HEK293 (cell line): ENCODE measurements at regions not wholly inside any gene's neighbourhood (a gene's known extent, or its start where the extent isn't known, plus 50 kb on each side); places are given as distances from the start of the nearest gene placed in this dataset.

Experiments
- CTCF ChIA-PET: fragments of 350-600 bp; formaldehyde crosslinking; extraction: SDS; loops from one replicate; lab custom pipeline; 2021; ENCODE audit warnings: antibody characterized with exemption; lab: Yijun Ruan, JAX
- POLR2A ChIA-PET: fragments of 300-600 bp; formaldehyde crosslinking; extraction: SDS; loops from one replicate; lab custom pipeline; 2020; ENCODE audit warnings: antibody characterized with exemption, inconsistent platforms; lab: Yijun Ruan, JAX
- H3K27ac ChIP-seq: fragments of 200-500 bp; sonication (Bioruptor generic); 2 replicates; pipeline ENCODE4 v1.5.1; 2014; ENCODE audit warnings: low read depth, low read length, control low read depth, inconsistent platforms; ENCODE audit errors: extremely low read depth
- H3K36me3 ChIP-seq, 2 experiments: fragments of 200-500 bp in 1 of 2; sonication (Bioruptor generic) in 1 of 2; 1 replicate in 1 of 2; 2 replicates in 1 of 2; pipeline ENCODE4 v1.5.1; 2014 to 2017; ENCODE audit warnings: inconsistent platforms in 2 of 2, low read length in 2 of 2; ENCODE audit not compliant: control insufficient read depth in 2 of 2, insufficient read depth in 1 of 2
- H3K4me1 ChIP-seq: fragments of 200-500 bp; sonication (Bioruptor generic); 2 replicates; pipeline ENCODE4 v1.5.1; 2014; ENCODE audit warnings: mild to moderate bottlenecking, low read length, inconsistent platforms; ENCODE audit not compliant: control insufficient read depth, insufficient read depth
- H3K4me3 ChIP-seq: 2 replicates; pipeline ENCODE4 v1.5.1; 2011; ENCODE audit warnings: low read depth, mild to moderate bottlenecking, control low read depth, low read length, moderate library complexity
- H3K9me3 ChIP-seq: fragments of 200-500 bp; sonication (Bioruptor generic); 2 replicates; pipeline ENCODE4 v1.5.1; 2014; ENCODE audit warnings: low read depth, low read length, inconsistent platforms; ENCODE audit not compliant: control insufficient read depth, insufficient read depth
- MZF1 ChIP-seq: fragments of 450-650 bp; formaldehyde crosslinking; IDR thresholded peaks from 2 replicates; pipeline ENCODE4 v1.5.1; 2017; ENCODE audit warnings: missing biosample characterization, missing genetic modification characterization, borderline replicate concordance
- OSR2 ChIP-seq: fragments of 450-650 bp; formaldehyde crosslinking; IDR thresholded peaks from 2 replicates; pipeline ENCODE4 v1.5.1; 2016; ENCODE audit warnings: missing biosample characterization, missing genetic modification characterization
- REPIN1 ChIP-seq: fragments of 450-650 bp; formaldehyde crosslinking; IDR thresholded peaks from 2 replicates; pipeline ENCODE4 v1.5.1; 2017; ENCODE audit warnings: missing biosample characterization, missing genetic modification characterization, low read depth
- WT1 ChIP-seq: fragments of 450-650 bp; formaldehyde crosslinking; IDR thresholded peaks from 2 replicates; pipeline ENCODE4 v1.5.1; 2016; ENCODE audit warnings: missing biosample characterization, missing genetic modification characterization
- ZBTB1 ChIP-seq: fragments of 450-650 bp; formaldehyde crosslinking; IDR thresholded peaks from 2 replicates; pipeline ENCODE4 v1.5.1; 2016; ENCODE audit warnings: missing biosample characterization, missing genetic modification characterization
- ZBTB48 ChIP-seq: fragments of 450-650 bp; formaldehyde crosslinking; IDR thresholded peaks from 2 replicates; pipeline ENCODE4 v1.5.1; 2016; ENCODE audit warnings: missing biosample characterization, missing genetic modification characterization
- ZIC2 ChIP-seq: fragments of 450-650 bp; formaldehyde crosslinking; IDR thresholded peaks from 2 replicates; pipeline ENCODE4 v1.5.1; 2016; ENCODE audit warnings: missing biosample characterization, missing genetic modification characterization
- ZNF138 ChIP-seq: fragments of 450-650 bp; formaldehyde crosslinking; IDR thresholded peaks from 2 replicates; pipeline ENCODE4 v1.5.1; 2016; ENCODE audit warnings: missing biosample characterization, missing genetic modification characterization, borderline replicate concordance
- ZNF341 ChIP-seq: fragments of 450-650 bp; formaldehyde crosslinking; IDR thresholded peaks from 2 replicates; pipeline ENCODE4; 2016; ENCODE audit warnings: low read depth, missing biosample characterization, missing genetic modification characterization
- ZNF518A ChIP-seq: fragments of 450-650 bp; formaldehyde crosslinking; conservative IDR thresholded peaks from 2 replicates; pipeline ENCODE4 v1.5.1; 2016; ENCODE audit warnings: low read depth, missing biosample characterization, missing genetic modification characterization
- ZNF549 ChIP-seq: fragments of 450-650 bp; IDR thresholded peaks from 2 replicates; pipeline ENCODE4 v1.5.1; 2018; ENCODE audit warnings: missing biosample characterization, missing genetic modification characterization, mild to moderate bottlenecking, inconsistent platforms, moderate library complexity
- ZNF658 ChIP-seq: fragments of 450-650 bp; formaldehyde crosslinking; IDR thresholded peaks from 2 replicates; pipeline ENCODE4; 2016; ENCODE audit warnings: missing biosample characterization, missing genetic modification characterization
- ZSCAN16 ChIP-seq: fragments of 450-650 bp; formaldehyde crosslinking; IDR thresholded peaks from 2 replicates; pipeline ENCODE4 v1.5.1; 2016; ENCODE audit warnings: missing biosample characterization, missing genetic modification characterization
- TF ChIP-seq, protein P1 (sequence below): fragments of 450-650 bp; formaldehyde crosslinking; IDR thresholded peaks from 2 replicates; pipeline ENCODE4 v1.5.1; 2016; ENCODE audit warnings: missing biosample characterization, missing genetic modification characterization
- TF ChIP-seq, protein P2 (sequence below): fragments of 450-650 bp; formaldehyde crosslinking; IDR thresholded peaks from 2 replicates; pipeline ENCODE4 v1.5.1; 2017; ENCODE audit warnings: missing biosample characterization, missing genetic modification characterization

DNA sequence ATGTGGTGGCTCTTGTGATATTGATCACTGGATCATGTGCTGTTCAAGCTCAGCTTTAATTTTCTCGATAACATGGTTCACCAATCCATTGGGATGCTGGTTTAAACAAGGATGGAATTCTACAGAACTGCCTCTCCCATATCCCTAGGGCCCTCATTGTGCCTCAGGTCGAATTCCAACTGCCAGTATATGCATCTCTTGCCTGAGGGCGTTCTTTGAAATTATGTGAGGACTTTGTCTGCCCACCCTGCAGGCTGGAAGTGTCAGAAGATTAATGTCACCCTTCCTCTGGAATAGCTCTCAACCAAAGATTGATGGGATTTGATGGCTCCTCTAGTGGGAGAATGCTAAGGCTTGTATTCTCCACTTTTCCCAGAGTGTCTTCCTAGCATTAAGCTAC lies 175.6 kb upstream of the GALNT15 start:
- no peak overlapping the region for H3K4me3 ChIP-seq
- H3K4me1 ChIP-seq: no peaks in the 10 kb centered on the region
- H3K27ac ChIP-seq: no peak overlapping the region
- no peaks in the 10 kb centered on the region for H3K36me3 ChIP-seq
- no peak for TF ChIP-seq ZNF518A (tag by site-specific recombination)
- CTCF ChIA-PET: interaction anchor here (0.5 kb wide), 1 partner anchor 331 kb away, joined by 3 read pairs; no protein-coding TSS in a partner anchor
- POLR2A ChIA-PET: no interaction called here
- H3K9me3 ChIP-seq: no peaks in the 10 kb centered on the region

GRCh38 chr3:16004812-16005211 lies 169.7 kb upstream of the GALNT15 start:
- Histone ChIP-seq H3K4me3 (no peak overlapping the region), H3K9me3 (no peaks in the 10 kb centered on the region), H3K36me3 (no peaks in the 10 kb centered on the region), H3K27ac (no peak overlapping the region), H3K4me1 (no peaks in the 10 kb centered on the region)
- CTCF ChIA-PET: no interaction called here
- TF ChIP-seq ZSCAN16 (tag by site-specific recombination) (no peak), ZNF658 (tag by site-specific recombination) (no peak), ZIC2 (tag by site-specific recombination) (no peak), WT1 (no peak), ZNF549 (tag by site-specific recombination) (no peak), REPIN1 (tag by site-specific recombination) (no peak), MZF1 (tag by site-specific recombination) (no peak), ZNF341 (tag by site-specific recombination) (no peak), ZNF138 (no peak), ZBTB1 (no peak), ZBTB48 (tag by site-specific recombination) (no peak), OSR2 (tag by site-specific recombination) (no peak)
- TF ChIP-seq, protein P1, sequence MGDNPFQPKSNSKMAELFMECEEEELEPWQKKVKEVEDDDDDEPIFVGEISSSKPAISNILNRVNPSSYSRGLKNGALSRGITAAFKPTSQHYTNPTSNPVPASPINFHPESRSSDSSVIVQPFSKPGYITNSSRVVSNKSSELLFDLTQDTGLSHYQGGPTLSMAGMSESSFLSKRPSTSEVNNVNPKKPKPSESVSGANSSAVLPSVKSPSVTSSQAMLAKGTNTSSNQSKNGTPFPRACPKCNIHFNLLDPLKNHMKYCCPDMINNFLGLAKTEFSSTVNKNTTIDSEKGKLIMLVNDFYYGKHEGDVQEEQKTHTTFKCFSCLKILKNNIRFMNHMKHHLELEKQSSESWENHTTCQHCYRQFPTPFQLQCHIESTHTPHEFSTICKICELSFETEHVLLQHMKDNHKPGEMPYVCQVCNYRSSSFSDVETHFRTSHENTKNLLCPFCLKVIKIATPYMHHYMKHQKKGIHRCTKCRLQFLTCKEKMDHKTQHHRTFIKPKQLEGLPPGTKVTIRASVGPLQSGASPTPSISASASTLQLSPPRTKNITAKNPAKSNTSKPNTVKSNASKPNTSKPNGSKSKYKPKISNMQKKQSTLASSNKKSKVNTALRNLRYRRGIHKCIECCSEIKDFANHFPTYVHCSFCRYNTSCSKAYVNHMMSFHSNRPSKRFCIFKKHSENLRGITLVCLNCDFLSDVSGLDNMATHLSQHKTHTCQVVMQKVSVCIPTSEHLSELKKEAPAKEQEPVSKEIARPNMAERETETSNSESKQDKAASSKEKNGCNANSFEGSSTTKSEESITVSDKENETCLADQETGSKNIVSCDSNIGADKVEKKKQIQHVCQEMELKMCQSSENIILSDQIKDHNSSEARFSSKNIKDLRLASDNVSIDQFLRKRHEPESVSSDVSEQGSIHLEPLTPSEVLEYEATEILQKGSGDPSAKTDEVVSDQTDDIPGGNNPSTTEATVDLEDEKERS (tag by site-specific recombination): no peak
- TF ChIP-seq, protein P2, sequence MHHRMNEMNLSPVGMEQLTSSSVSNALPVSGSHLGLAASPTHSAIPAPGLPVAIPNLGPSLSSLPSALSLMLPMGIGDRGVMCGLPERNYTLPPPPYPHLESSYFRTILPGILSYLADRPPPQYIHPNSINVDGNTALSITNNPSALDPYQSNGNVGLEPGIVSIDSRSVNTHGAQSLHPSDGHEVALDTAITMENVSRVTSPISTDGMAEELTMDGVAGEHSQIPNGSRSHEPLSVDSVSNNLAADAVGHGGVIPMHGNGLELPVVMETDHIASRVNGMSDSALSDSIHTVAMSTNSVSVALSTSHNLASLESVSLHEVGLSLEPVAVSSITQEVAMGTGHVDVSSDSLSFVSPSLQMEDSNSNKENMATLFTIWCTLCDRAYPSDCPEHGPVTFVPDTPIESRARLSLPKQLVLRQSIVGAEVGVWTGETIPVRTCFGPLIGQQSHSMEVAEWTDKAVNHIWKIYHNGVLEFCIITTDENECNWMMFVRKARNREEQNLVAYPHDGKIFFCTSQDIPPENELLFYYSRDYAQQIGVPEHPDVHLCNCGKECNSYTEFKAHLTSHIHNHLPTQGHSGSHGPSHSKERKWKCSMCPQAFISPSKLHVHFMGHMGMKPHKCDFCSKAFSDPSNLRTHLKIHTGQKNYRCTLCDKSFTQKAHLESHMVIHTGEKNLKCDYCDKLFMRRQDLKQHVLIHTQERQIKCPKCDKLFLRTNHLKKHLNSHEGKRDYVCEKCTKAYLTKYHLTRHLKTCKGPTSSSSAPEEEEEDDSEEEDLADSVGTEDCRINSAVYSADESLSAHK (tag by site-specific recombination): no peak
- POLR2A ChIA-PET: no interaction called here
